GM12864 (cell line): ENCODE measurements at regions not wholly inside any gene's neighbourhood (a gene's known extent, or its start where the extent isn't known, plus 50 kb on each side); places are given as distances from the start of the nearest gene placed in this dataset.
A peak's percentile ranks its signal among the peaks of the same experiment; 100 is the strongest.
"Not testable (repeated sequence)": the region's sequence is repeated elsewhere in the genome, so short reads cannot be mapped to it uniquely, and the experiment has no call there.

Experiments used
- DNase-seq: peaks from one replicate; pipeline ENCODE4 v3.0.0-alpha.2; 2011; ENCODE audit warnings: low read depth
- H3K4me3 ChIP-seq: 2 replicates; pipeline ENCODE4 v1.5.1; 2011; ENCODE audit warnings: mild to moderate bottlenecking, low read depth, low read length, control low read depth
- TF ChIP-seq, protein P1 (sequence below): IDR thresholded peaks from 2 replicates; pipeline ENCODE4 v1.5.1; 2011; ENCODE audit warnings: low read depth, mild to moderate bottlenecking, moderate library complexity, low read length, control low read depth, inconsistent platforms; ENCODE audit errors: missing control alignments

GRCh38 chrX:10697616-10698317 is 77.4 kb upstream of the MID1 start:
- TF ChIP-seq, protein P1, sequence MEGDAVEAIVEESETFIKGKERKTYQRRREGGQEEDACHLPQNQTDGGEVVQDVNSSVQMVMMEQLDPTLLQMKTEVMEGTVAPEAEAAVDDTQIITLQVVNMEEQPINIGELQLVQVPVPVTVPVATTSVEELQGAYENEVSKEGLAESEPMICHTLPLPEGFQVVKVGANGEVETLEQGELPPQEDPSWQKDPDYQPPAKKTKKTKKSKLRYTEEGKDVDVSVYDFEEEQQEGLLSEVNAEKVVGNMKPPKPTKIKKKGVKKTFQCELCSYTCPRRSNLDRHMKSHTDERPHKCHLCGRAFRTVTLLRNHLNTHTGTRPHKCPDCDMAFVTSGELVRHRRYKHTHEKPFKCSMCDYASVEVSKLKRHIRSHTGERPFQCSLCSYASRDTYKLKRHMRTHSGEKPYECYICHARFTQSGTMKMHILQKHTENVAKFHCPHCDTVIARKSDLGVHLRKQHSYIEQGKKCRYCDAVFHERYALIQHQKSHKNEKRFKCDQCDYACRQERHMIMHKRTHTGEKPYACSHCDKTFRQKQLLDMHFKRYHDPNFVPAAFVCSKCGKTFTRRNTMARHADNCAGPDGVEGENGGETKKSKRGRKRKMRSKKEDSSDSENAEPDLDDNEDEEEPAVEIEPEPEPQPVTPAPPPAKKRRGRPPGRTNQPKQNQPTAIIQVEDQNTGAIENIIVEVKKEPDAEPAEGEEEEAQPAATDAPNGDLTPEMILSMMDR = no peak
- DNase-seq = no peak
- no peak overlapping the region for H3K4me3 ChIP-seq

GRCh38 chrX:10698318-10698640 is 77.9 kb upstream of the MID1 start:
- no peak for DNase-seq
- no peak overlapping the region for H3K4me3 ChIP-seq
- TF ChIP-seq, protein P1 = no peak

- no peak for DNase-seq
- no peak overlapping the region for H3K4me3 ChIP-seq
- TF ChIP-seq, protein P1 = no peak
Measured at GRCh38 chrX:10702031-10702430, 81.6 kb upstream of the MID1 start.

DNA sequence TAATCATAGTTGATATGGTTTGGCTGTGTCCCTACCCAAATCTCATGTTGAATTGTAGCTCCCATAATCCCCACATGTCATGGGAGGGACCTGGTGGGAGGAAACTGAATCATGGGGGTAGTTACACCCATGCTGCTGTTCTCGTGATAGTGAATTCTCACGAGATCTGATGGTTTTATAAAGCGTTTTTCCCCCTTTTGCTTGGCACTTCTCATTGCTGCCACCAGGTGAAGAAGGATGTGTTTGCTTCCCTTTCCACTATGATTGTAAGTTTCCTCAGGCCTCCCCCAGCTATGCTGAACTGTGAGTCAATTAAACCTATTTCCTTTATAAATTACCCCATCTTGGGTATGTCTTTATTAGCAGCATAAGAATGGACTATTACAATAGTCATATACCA is 86.0 kb upstream of the MID1 start:
- TF ChIP-seq, protein P1 = peak; percentile 6
- not testable (repeated sequence) for H3K4me3 ChIP-seq, DNase-seq

DNA sequence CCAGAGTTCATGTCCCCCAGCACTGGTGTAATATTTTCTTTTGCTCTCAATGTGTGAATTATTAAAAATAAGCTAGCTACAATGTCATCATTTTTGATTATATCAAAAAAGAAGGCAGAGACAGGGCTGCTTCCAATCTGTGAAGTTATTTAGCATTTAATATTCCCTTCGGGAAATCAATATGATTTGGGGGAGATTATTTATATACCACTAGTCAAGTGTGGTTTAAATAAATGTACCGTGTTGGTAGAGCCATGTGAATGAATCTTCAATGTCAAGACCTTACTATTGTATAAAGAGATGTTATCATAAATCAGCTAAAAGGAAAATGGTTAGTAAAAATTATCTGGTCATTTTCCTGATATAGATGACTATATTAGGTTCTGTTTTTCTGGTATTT is 87.4 kb upstream of the MID1 start:
- TF ChIP-seq, protein P1 = no peak
- H3K4me3 ChIP-seq = no peak overlapping the region
- no peak for DNase-seq

DNA sequence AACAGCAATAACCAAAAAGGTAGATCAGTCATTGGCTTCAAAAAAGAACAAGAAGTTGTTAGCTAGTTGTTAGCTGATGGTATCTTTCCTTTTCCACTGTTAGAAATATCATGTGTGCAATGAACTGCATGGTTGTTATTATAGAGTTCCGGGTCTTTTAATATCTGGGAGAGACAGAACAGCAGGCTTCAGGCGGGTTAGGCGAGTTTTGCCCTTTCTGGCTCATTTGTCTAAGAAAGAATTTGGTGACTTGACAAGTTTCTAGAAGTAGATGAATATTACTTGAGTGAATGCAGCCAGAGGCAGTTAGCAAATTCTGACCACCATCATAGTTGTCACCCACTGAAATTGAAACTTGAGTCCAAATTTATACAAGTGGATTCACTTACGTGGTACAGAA is 88.9 kb upstream of the MID1 start:
- TF ChIP-seq, protein P1 = no peak
- no peak for DNase-seq
- H3K4me3 ChIP-seq = no peak overlapping the region

DNA sequence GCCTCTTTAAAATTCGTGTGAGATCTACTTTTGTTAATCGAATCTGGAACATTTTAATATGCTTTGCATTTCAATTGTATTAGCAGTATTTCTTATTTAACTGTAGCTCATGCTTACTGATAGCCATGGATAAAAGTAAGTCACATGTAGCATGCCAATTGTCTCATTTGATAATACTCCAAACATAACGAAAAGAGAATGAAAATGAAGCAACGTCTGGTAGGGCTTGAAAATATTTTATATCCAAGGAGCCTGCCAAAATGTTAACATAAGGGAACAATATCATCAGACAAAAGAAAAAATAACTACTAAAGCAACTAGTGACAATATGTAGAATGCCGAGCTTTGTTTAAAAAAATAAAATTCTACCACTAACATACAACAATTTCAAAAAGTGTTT is 94.1 kb upstream of the MID1 start:
- TF ChIP-seq, protein P1 = no peak
- H3K4me3 ChIP-seq = no peak overlapping the region
- no peak for DNase-seq
